Calu3 (cell line): ENCODE measurements at regions not wholly inside any gene's neighbourhood (a gene's known extent, or its start where the extent isn't known, plus 50 kb on each side); places are given as distances from the start of the nearest gene placed in this dataset.

Experiments
- BruUV-seq: library from RNA; stranded (reverse); fragments of 400-500 nt; replicated peaks from 2 replicates; lab custom pipeline; 2021; lab: Mats Ljungman, UMichigan
- CTCF ChIA-PET: fragments of 300-600 bp; sonication (Branson Sonifier 250); formaldehyde crosslinking; loops from one replicate; lab custom pipeline; 2022; ENCODE audit warnings: antibody characterized with exemption; lab: Charles Lee
- DNase-seq: peaks from one replicate; pipeline ENCODE4 v3.0.0; 2022
- H3K27ac Mint-ChIP-seq: one replicate; pipeline ENCODE4 v1.8.0; 2022; ENCODE audit warnings: mixed read lengths; ENCODE audit not compliant: unreplicated experiment
- H3K27me3 Mint-ChIP-seq: one replicate; pipeline ENCODE4 v1.8.0; 2022; ENCODE audit warnings: mixed read lengths; ENCODE audit not compliant: unreplicated experiment
- H3K36me3 Mint-ChIP-seq: one replicate; pipeline ENCODE4 v1.8.0; 2022; ENCODE audit warnings: mild to moderate bottlenecking, moderate library complexity, mixed read lengths; ENCODE audit not compliant: insufficient read depth, unreplicated experiment
- H3K4me1 Mint-ChIP-seq: one replicate; pipeline ENCODE4 v1.8.0; 2022; ENCODE audit warnings: mild to moderate bottlenecking, low read depth, mixed read lengths; ENCODE audit not compliant: unreplicated experiment
- H3K4me3 Mint-ChIP-seq: one replicate; pipeline ENCODE4 v1.8.0; 2022; ENCODE audit warnings: mild to moderate bottlenecking, low read depth, moderate library complexity, mixed read lengths; ENCODE audit not compliant: unreplicated experiment
- H3K9me3 Mint-ChIP-seq: one replicate; pipeline ENCODE4 v1.8.0; 2022; ENCODE audit warnings: low read depth, mixed read lengths; ENCODE audit not compliant: unreplicated experiment
- CTCF ChIP-seq: fragments of 200-600 bp; IDR thresholded peaks from one replicate; pipeline ENCODE4 v1.8.0; 2022; ENCODE audit warnings: antibody characterized with exemption; ENCODE audit not compliant: unreplicated experiment
- intact Hi-C: fragments of 100-400 bp; cut with micrococcal nuclease; formaldehyde crosslinking; loops from one replicate; pipeline ENCODE4 v1.10.0; 2022; ENCODE audit not compliant: unreplicated experiment

GRCh38 chr11:95516175-95516574 is 273.4 kb downstream of the FAM76B start:
- TF ChIP-seq CTCF = no peak
- H3K27ac Mint-ChIP-seq = no peak overlapping the region
- H3K36me3 Mint-ChIP-seq = no peaks in the 10 kb centered on the region
- no TSS peak for BruUV-seq
- no peaks in the 10 kb centered on the region for H3K4me1 Mint-ChIP-seq
- DNase-seq = no peak
- no peaks in the 10 kb centered on the region for H3K9me3 Mint-ChIP-seq
- H3K27me3 Mint-ChIP-seq = peaks cover 21% of the 10 kb centered on the region
- CTCF ChIA-PET = no interaction called here
- intact Hi-C loops = no loop called here
- H3K4me3 Mint-ChIP-seq = no peak overlapping the region

GRCh38 chr11:95515371-95515770 is 274.2 kb downstream of the FAM76B start:
- DNase-seq = no peak
- Mint-ChIP-seq H3K4me3 (no peak overlapping the region), H3K27ac (no peak overlapping the region), H3K4me1 (no peaks in the 10 kb centered on the region), H3K27me3 (peaks cover 29% of the 10 kb centered on the region), H3K36me3 (no peaks in the 10 kb centered on the region), H3K9me3 (no peaks in the 10 kb centered on the region)
- no peak for TF ChIP-seq CTCF
- CTCF ChIA-PET = no interaction called here
- BruUV-seq = no TSS peak
- intact Hi-C loops = no loop called here

- CTCF ChIA-PET = no interaction called here
- Mint-ChIP-seq H3K4me1 (no peaks in the 10 kb centered on the region), H3K4me3 (no peak overlapping the region), H3K27me3 (peaks cover 36% of the 10 kb centered on the region), H3K27ac (no peak overlapping the region), H3K36me3 (no peaks in the 10 kb centered on the region), H3K9me3 (no peaks in the 10 kb centered on the region)
- no TSS peak for BruUV-seq
- no peak for DNase-seq
- intact Hi-C loops = no loop called here
- no peak for TF ChIP-seq CTCF
Observed at GRCh38 chr11:95514416-95515110, 275.0 kb downstream of the FAM76B start.

- no peaks in the 10 kb centered on the region for H3K36me3 Mint-ChIP-seq
- intact Hi-C loops = no loop called here
- TF ChIP-seq CTCF = no peak
- no peaks in the 10 kb centered on the region for H3K4me1 Mint-ChIP-seq
- DNase-seq = no peak
- peaks cover 36% of the 10 kb centered on the region for H3K27me3 Mint-ChIP-seq
- CTCF ChIA-PET = no interaction called here
- no TSS peak for BruUV-seq
- H3K27ac Mint-ChIP-seq = no peak overlapping the region
- H3K9me3 Mint-ChIP-seq = no peaks in the 10 kb centered on the region
- no peak overlapping the region for H3K4me3 Mint-ChIP-seq
Observed at GRCh38 chr11:95512682-95513081, 276.9 kb downstream of the FAM76B start.
